Endodermal cell (in vitro differentiated cells): ENCODE measurements at regions not wholly inside any gene's neighbourhood (a gene's known extent, or its start where the extent isn't known, plus 50 kb on each side); places are given as distances from the start of the nearest gene placed in this dataset.
"Not testable (repeated sequence)": the region's sequence is repeated elsewhere in the genome, so short reads cannot be mapped to it uniquely, and the experiment has no call there.

ENCODE experiments used
- DNase-seq: peaks from one replicate; pipeline ENCODE4 v3.0.0-alpha.2; 2017
- H3K27ac ChIP-seq: 2 replicates; pipeline ENCODE4 v1.5.1; 2013; ENCODE audit warnings: mild to moderate bottlenecking, low read depth, low read length, moderate library complexity
- H3K27me3 ChIP-seq: 2 replicates; pipeline ENCODE4 v1.6.1; 2013; ENCODE audit warnings: mild to moderate bottlenecking, low read length, moderate library complexity; ENCODE audit not compliant: insufficient read depth, control insufficient read depth, poor library complexity, severe bottlenecking
- H3K36me3 ChIP-seq: 2 replicates; pipeline ENCODE4 v1.7.0; 2013; ENCODE audit warnings: mild to moderate bottlenecking, low read length, moderate library complexity; ENCODE audit not compliant: control insufficient read depth, insufficient read depth
- H3K4me1 ChIP-seq: one replicate; pipeline ENCODE4 v1.7.0; 2013; ENCODE audit warnings: low read length; ENCODE audit not compliant: control insufficient read depth, insufficient read depth
- H3K4me3 ChIP-seq: 2 replicates; pipeline ENCODE4 v1.5.1; 2013; ENCODE audit warnings: mild to moderate bottlenecking, low read length, moderate library complexity
- H3K9ac ChIP-seq: 2 replicates; pipeline ENCODE4 v1.6.1; 2013; ENCODE audit warnings: mild to moderate bottlenecking, low read length, moderate library complexity; ENCODE audit not compliant: poor library complexity, severe bottlenecking; ENCODE audit errors: extremely low read depth
- H3K9me3 ChIP-seq: 2 replicates; pipeline ENCODE4 v1.6.1; 2013; ENCODE audit warnings: mild to moderate bottlenecking, low read length, moderate library complexity; ENCODE audit not compliant: control insufficient read depth
- H3K27ac Mint-ChIP-seq: 2 replicates; pipeline ENCODE4 v1.8.0; 2020; ENCODE audit warnings: mixed read lengths
- H3K27me3 Mint-ChIP-seq: 2 replicates; pipeline ENCODE4 v1.8.0; 2021; ENCODE audit warnings: mild to moderate bottlenecking, mixed read lengths; ENCODE audit not compliant: insufficient read depth
- H3K36me3 Mint-ChIP-seq: 2 replicates; pipeline ENCODE4 v1.8.0; 2020; ENCODE audit warnings: low read depth, mixed read lengths
- H3K4me1 Mint-ChIP-seq: 2 replicates; pipeline ENCODE4 v1.8.0; 2020; ENCODE audit warnings: mixed read lengths
- H3K4me3 Mint-ChIP-seq: 2 replicates; pipeline ENCODE4 v1.8.0; 2020; ENCODE audit warnings: mild to moderate bottlenecking, moderate library complexity, mixed read lengths
- H3K9me3 Mint-ChIP-seq: 2 replicates; pipeline ENCODE4 v1.8.0; 2020; ENCODE audit warnings: mild to moderate bottlenecking, mixed read lengths
- WGBS, 2 experiments: methylation state at CpG; one replicate each; pipeline versions ENCODE4 v1.1.5 to v1.1.7; 2013; ENCODE audit warnings: missing lambda C conversion rate in 2 of 2, mixed read lengths in 1 of 2; ENCODE audit not compliant: insufficient coverage in 1 of 2, insufficient read length in 1 of 2; 5-methylcytosine and 5-hydroxymethylcytosine counted together
- TF ChIP-seq, protein P1 (sequence below): fragments of 200-600 bp; sonication (generic); conservative IDR thresholded peaks from 2 replicates; pipeline ENCODE4 v1.5.0; 2021; ENCODE audit warnings: antibody characterized with exemption, mild to moderate bottlenecking

DNA sequence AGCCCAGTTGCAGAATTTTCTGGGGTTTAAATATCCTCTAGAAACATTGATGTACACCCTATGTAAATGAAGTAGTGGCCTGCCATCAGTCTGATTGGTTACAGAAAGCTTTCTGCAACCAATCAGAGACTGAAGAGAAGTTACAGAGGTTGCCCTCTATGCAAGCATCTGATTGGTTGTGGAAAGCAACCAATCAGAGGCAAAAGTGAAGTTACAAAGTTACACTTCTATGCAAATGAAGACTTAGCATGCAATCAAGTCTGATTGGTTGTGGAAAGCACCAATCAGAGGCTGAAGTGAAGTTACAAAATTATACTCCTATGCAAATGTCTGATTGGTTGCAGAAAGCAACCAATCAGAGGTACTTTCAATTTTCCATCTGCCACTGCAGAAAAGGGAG lies 51.9 kb upstream of the USP9X start:
- Histone ChIP-seq H3K9me3 (no peaks in the 10 kb centered on the region), H3K36me3 (no peaks in the 10 kb centered on the region), H3K9ac (no peak overlapping the region), H3K27ac (no peak overlapping the region), H3K27me3 (no peaks in the 10 kb centered on the region), H3K4me1 (no peaks in the 10 kb centered on the region), H3K4me3 (no peak overlapping the region)
- Mint-ChIP-seq H3K27me3 (no peaks in the 10 kb centered on the region), H3K36me3 (no peaks in the 10 kb centered on the region), H3K9me3 (peaks cover 35% of the 10 kb centered on the region), H3K27ac (no peak overlapping the region), H3K4me3 (no peak overlapping the region), H3K4me1 (peaks cover 1% of the 10 kb centered on the region)
- DNase-seq, result no peak
- TF ChIP-seq, protein P1, sequence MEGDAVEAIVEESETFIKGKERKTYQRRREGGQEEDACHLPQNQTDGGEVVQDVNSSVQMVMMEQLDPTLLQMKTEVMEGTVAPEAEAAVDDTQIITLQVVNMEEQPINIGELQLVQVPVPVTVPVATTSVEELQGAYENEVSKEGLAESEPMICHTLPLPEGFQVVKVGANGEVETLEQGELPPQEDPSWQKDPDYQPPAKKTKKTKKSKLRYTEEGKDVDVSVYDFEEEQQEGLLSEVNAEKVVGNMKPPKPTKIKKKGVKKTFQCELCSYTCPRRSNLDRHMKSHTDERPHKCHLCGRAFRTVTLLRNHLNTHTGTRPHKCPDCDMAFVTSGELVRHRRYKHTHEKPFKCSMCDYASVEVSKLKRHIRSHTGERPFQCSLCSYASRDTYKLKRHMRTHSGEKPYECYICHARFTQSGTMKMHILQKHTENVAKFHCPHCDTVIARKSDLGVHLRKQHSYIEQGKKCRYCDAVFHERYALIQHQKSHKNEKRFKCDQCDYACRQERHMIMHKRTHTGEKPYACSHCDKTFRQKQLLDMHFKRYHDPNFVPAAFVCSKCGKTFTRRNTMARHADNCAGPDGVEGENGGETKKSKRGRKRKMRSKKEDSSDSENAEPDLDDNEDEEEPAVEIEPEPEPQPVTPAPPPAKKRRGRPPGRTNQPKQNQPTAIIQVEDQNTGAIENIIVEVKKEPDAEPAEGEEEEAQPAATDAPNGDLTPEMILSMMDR, result no peak

GRCh38 chrX:41034902-41035301 lies 50.3 kb upstream of the USP9X start:
- H3K4me3 ChIP-seq, H3K4me3 Mint-ChIP-seq, H3K27me3 ChIP-seq, DNase-seq, H3K9me3 ChIP-seq, H3K27ac Mint-ChIP-seq, H3K4me1 Mint-ChIP-seq, H3K36me3 ChIP-seq, H3K36me3 Mint-ChIP-seq, H3K9ac ChIP-seq, H3K27ac ChIP-seq, H3K27me3 Mint-ChIP-seq, H3K4me1 ChIP-seq: not testable (repeated sequence)
- WGBS, 2 experiments, result 100% methylated on average over 1 to 4 of the region's 5 CpGs
- peaks cover 37% of the 10 kb centered on the region for H3K9me3 Mint-ChIP-seq
